ENCODE measurements at regions not wholly inside any gene's neighbourhood (a gene's known extent, or its start where the extent isn't known, plus 50 kb on each side); places are given as distances from the start of the nearest gene placed in this dataset.

- DNase-seq (ENCODE audit: low read depth in 6 of 9, low spot score in 9 of 9), result no peak
- no peaks in the 10 kb centered on the region for H3K36me3 ChIP-seq (ENCODE audit: control insufficient read depth in 2 of 2, insufficient read depth in 2 of 2, low read length in 1 of 2)
- no peaks in the 10 kb centered on the region for H3K9me3 ChIP-seq (ENCODE audit: control insufficient read depth in 2 of 2, insufficient read depth in 1 of 2, low read length in 1 of 2)
- H3K27me3 ChIP-seq (ENCODE audit: control insufficient read depth in 2 of 2, insufficient read depth in 1 of 2, low read length in 1 of 2), result no peaks in the 10 kb centered on the region
- WGBS, result 28% methylated on average over 3 of the region's 3 CpGs
- no peak overlapping the region for H3K27ac ChIP-seq (ENCODE audit: low read depth in 1 of 2, low read length in 1 of 2)
- H3K4me1 ChIP-seq (ENCODE audit: control insufficient read depth in 2 of 2, insufficient read depth in 2 of 2, low read length in 2 of 2), result no peaks in the 10 kb centered on the region
- no peak overlapping the region for H3K4me3 ChIP-seq (ENCODE audit: low read length in 2 of 2)
Observed at GRCh38 chr2:122627388-122627787, 871.9 kb downstream of the TSN start.

GRCh38 chr2:122634256-122634655 is 878.8 kb downstream of the TSN start:
- Histone ChIP-seq H3K36me3 (ENCODE audit: control insufficient read depth in 2 of 2, insufficient read depth in 2 of 2, low read length in 1 of 2) (no peaks in the 10 kb centered on the region), H3K4me1 (ENCODE audit: control insufficient read depth in 2 of 2, insufficient read depth in 2 of 2, low read length in 2 of 2) (no peaks in the 10 kb centered on the region), H3K4me3 (ENCODE audit: low read length in 2 of 2) (no peak overlapping the region), H3K27me3 (ENCODE audit: control insufficient read depth in 2 of 2, insufficient read depth in 1 of 2, low read length in 1 of 2) (no peaks in the 10 kb centered on the region), H3K27ac (ENCODE audit: low read depth in 1 of 2, low read length in 1 of 2) (no peak overlapping the region), H3K9me3 (ENCODE audit: control insufficient read depth in 2 of 2, insufficient read depth in 1 of 2, low read length in 1 of 2) (no peaks in the 10 kb centered on the region)
- DNase-seq (ENCODE audit: low read depth in 6 of 9, low spot score in 9 of 9), result peak in 1 of 9 donors; percentile 5
- WGBS, result 86% methylated on average over 1 of the region's 1 CpG

GRCh38 chr2:122634920-122635319 is 879.5 kb downstream of the TSN start:
- Histone ChIP-seq H3K27ac (ENCODE audit: low read depth in 1 of 2, low read length in 1 of 2) (no peak overlapping the region), H3K4me3 (ENCODE audit: low read length in 2 of 2) (no peak overlapping the region), H3K36me3 (ENCODE audit: control insufficient read depth in 2 of 2, insufficient read depth in 2 of 2, low read length in 1 of 2) (no peaks in the 10 kb centered on the region), H3K4me1 (ENCODE audit: control insufficient read depth in 2 of 2, insufficient read depth in 2 of 2, low read length in 2 of 2) (no peaks in the 10 kb centered on the region), H3K27me3 (ENCODE audit: control insufficient read depth in 2 of 2, insufficient read depth in 1 of 2, low read length in 1 of 2) (no peaks in the 10 kb centered on the region), H3K9me3 (ENCODE audit: control insufficient read depth in 2 of 2, insufficient read depth in 1 of 2, low read length in 1 of 2) (no peaks in the 10 kb centered on the region)
- DNase-seq (ENCODE audit: low read depth in 6 of 9, low spot score in 9 of 9), result no peak
- WGBS, result 63% methylated on average over 2 of the region's 2 CpGs

- no peaks in the 10 kb centered on the region for H3K9me3 ChIP-seq (ENCODE audit: control insufficient read depth in 2 of 2, insufficient read depth in 1 of 2, low read length in 1 of 2)
- H3K4me3 ChIP-seq (ENCODE audit: low read length in 2 of 2), result no peak overlapping the region
- no peak for DNase-seq (ENCODE audit: low read depth in 6 of 9, low spot score in 9 of 9)
- no peaks in the 10 kb centered on the region for H3K36me3 ChIP-seq (ENCODE audit: control insufficient read depth in 2 of 2, insufficient read depth in 2 of 2, low read length in 1 of 2)
- WGBS, result 52% methylated on average over 1 of the region's 1 CpG
- no peak overlapping the region for H3K27ac ChIP-seq (ENCODE audit: low read depth in 1 of 2, low read length in 1 of 2)
- no peaks in the 10 kb centered on the region for H3K4me1 ChIP-seq (ENCODE audit: control insufficient read depth in 2 of 2, insufficient read depth in 2 of 2, low read length in 2 of 2)
- H3K27me3 ChIP-seq (ENCODE audit: control insufficient read depth in 2 of 2, insufficient read depth in 1 of 2, low read length in 1 of 2), result no peaks in the 10 kb centered on the region
Observed at GRCh38 chr2:122635686-122636085, 880.2 kb downstream of the TSN start.

GRCh38 chr2:122636097-122636496 is 880.6 kb downstream of the TSN start:
- Histone ChIP-seq H3K9me3 (ENCODE audit: control insufficient read depth in 2 of 2, insufficient read depth in 1 of 2, low read length in 1 of 2) (no peaks in the 10 kb centered on the region), H3K36me3 (ENCODE audit: control insufficient read depth in 2 of 2, insufficient read depth in 2 of 2, low read length in 1 of 2) (no peaks in the 10 kb centered on the region), H3K27ac (ENCODE audit: low read depth in 1 of 2, low read length in 1 of 2) (no peak overlapping the region), H3K4me3 (ENCODE audit: low read length in 2 of 2) (no peak overlapping the region), H3K4me1 (ENCODE audit: control insufficient read depth in 2 of 2, insufficient read depth in 2 of 2, low read length in 2 of 2) (no peaks in the 10 kb centered on the region), H3K27me3 (ENCODE audit: control insufficient read depth in 2 of 2, insufficient read depth in 1 of 2, low read length in 1 of 2) (no peaks in the 10 kb centered on the region)
- DNase-seq (ENCODE audit: low read depth in 6 of 9, low spot score in 9 of 9), result no peak

- 80% methylated on average over 4 of the region's 4 CpGs for WGBS
Observed at GRCh38 chr2:122639176-122639575, 883.7 kb downstream of the TSN start.

GRCh38 chr2:122639711-122640110 is 884.3 kb downstream of the TSN start:
- H3K9me3 ChIP-seq (ENCODE audit: control insufficient read depth in 2 of 2, insufficient read depth in 1 of 2, low read length in 1 of 2), result no peaks in the 10 kb centered on the region
- no peaks in the 10 kb centered on the region for H3K27me3 ChIP-seq (ENCODE audit: control insufficient read depth in 2 of 2, insufficient read depth in 1 of 2, low read length in 1 of 2)
- H3K36me3 ChIP-seq (ENCODE audit: control insufficient read depth in 2 of 2, insufficient read depth in 2 of 2, low read length in 1 of 2), result no peaks in the 10 kb centered on the region
- WGBS, result 92% methylated on average over 2 of the region's 2 CpGs
- H3K4me1 ChIP-seq (ENCODE audit: control insufficient read depth in 2 of 2, insufficient read depth in 2 of 2, low read length in 2 of 2), result no peaks in the 10 kb centered on the region
- DNase-seq (ENCODE audit: low read depth in 6 of 9, low spot score in 9 of 9), result no peak
- no peak overlapping the region for H3K27ac ChIP-seq (ENCODE audit: low read depth in 1 of 2, low read length in 1 of 2)
- H3K4me3 ChIP-seq (ENCODE audit: low read length in 2 of 2), result no peak overlapping the region

More at GRCh38 chr2:122639176-122639575, 883.7 kb downstream of the TSN start:
- Histone ChIP-seq H3K36me3 (ENCODE audit: control insufficient read depth in 2 of 2, insufficient read depth in 2 of 2, low read length in 1 of 2) (no peaks in the 10 kb centered on the region), H3K27ac (ENCODE audit: low read depth in 1 of 2, low read length in 1 of 2) (no peak overlapping the region), H3K9me3 (ENCODE audit: control insufficient read depth in 2 of 2, insufficient read depth in 1 of 2, low read length in 1 of 2) (no peaks in the 10 kb centered on the region), H3K27me3 (ENCODE audit: control insufficient read depth in 2 of 2, insufficient read depth in 1 of 2, low read length in 1 of 2) (no peaks in the 10 kb centered on the region), H3K4me3 (ENCODE audit: low read length in 2 of 2) (no peak overlapping the region), H3K4me1 (ENCODE audit: control insufficient read depth in 2 of 2, insufficient read depth in 2 of 2, low read length in 2 of 2) (no peaks in the 10 kb centered on the region)
- no peak for DNase-seq (ENCODE audit: low read depth in 6 of 9, low spot score in 9 of 9)

GRCh38 chr2:122643725-122644329 is 888.4 kb downstream of the TSN start:
- Histone ChIP-seq H3K4me1 (ENCODE audit: control insufficient read depth in 2 of 2, insufficient read depth in 2 of 2, low read length in 2 of 2) (no peaks in the 10 kb centered on the region), H3K9me3 (ENCODE audit: control insufficient read depth in 2 of 2, insufficient read depth in 1 of 2, low read length in 1 of 2) (no peaks in the 10 kb centered on the region), H3K4me3 (ENCODE audit: low read length in 2 of 2) (no peak overlapping the region), H3K36me3 (ENCODE audit: control insufficient read depth in 2 of 2, insufficient read depth in 2 of 2, low read length in 1 of 2) (no peaks in the 10 kb centered on the region), H3K27me3 (ENCODE audit: control insufficient read depth in 2 of 2, insufficient read depth in 1 of 2, low read length in 1 of 2) (no peaks in the 10 kb centered on the region), H3K27ac (ENCODE audit: low read depth in 1 of 2, low read length in 1 of 2) (no peak overlapping the region)
- peak in 1 of 9 donors; percentile 10 for DNase-seq (ENCODE audit: low read depth in 6 of 9, low spot score in 9 of 9)
- WGBS, result 88% methylated on average over 1 of the region's 1 CpG

GRCh38 chr2:122651236-122651635 is 895.8 kb downstream of the TSN start:
- 93% methylated on average over 2 of the region's 2 CpGs for WGBS
- H3K27ac ChIP-seq (ENCODE audit: low read depth in 1 of 2, low read length in 1 of 2), result no peak overlapping the region
- DNase-seq (ENCODE audit: low read depth in 6 of 9, low spot score in 9 of 9), result no peak
- no peaks in the 10 kb centered on the region for H3K4me1 ChIP-seq (ENCODE audit: control insufficient read depth in 2 of 2, insufficient read depth in 2 of 2, low read length in 2 of 2)
- H3K27me3 ChIP-seq (ENCODE audit: control insufficient read depth in 2 of 2, insufficient read depth in 1 of 2, low read length in 1 of 2), result no peaks in the 10 kb centered on the region
- H3K9me3 ChIP-seq (ENCODE audit: control insufficient read depth in 2 of 2, insufficient read depth in 1 of 2, low read length in 1 of 2), result no peaks in the 10 kb centered on the region
- H3K36me3 ChIP-seq (ENCODE audit: control insufficient read depth in 2 of 2, insufficient read depth in 2 of 2, low read length in 1 of 2), result no peaks in the 10 kb centered on the region
- no peak overlapping the region for H3K4me3 ChIP-seq (ENCODE audit: low read length in 2 of 2)

GRCh38 chr2:122651780-122652179 is 896.3 kb downstream of the TSN start:
- Histone ChIP-seq H3K4me3 (ENCODE audit: low read length in 2 of 2) (no peak overlapping the region), H3K36me3 (ENCODE audit: control insufficient read depth in 2 of 2, insufficient read depth in 2 of 2, low read length in 1 of 2) (no peaks in the 10 kb centered on the region), H3K27ac (ENCODE audit: low read depth in 1 of 2, low read length in 1 of 2) (no peak overlapping the region), H3K9me3 (ENCODE audit: control insufficient read depth in 2 of 2, insufficient read depth in 1 of 2, low read length in 1 of 2) (no peaks in the 10 kb centered on the region), H3K27me3 (ENCODE audit: control insufficient read depth in 2 of 2, insufficient read depth in 1 of 2, low read length in 1 of 2) (no peaks in the 10 kb centered on the region), H3K4me1 (ENCODE audit: control insufficient read depth in 2 of 2, insufficient read depth in 2 of 2, low read length in 2 of 2) (no peaks in the 10 kb centered on the region)
- no peak for DNase-seq (ENCODE audit: low read depth in 6 of 9, low spot score in 9 of 9)
- whole genome bisulfite sequencing, result 97% methylated on average over 2 of the region's 2 CpGs
